IMR-90 (cell line): ENCODE measurements at regions not wholly inside any gene's neighbourhood (a gene's known extent, or its start where the extent isn't known, plus 50 kb on each side); places are given as distances from the start of the nearest gene placed in this dataset.

Source experiments
- ATAC-seq: fragments of 200-7000 bp; cut with Tn5 transposase; 2 replicates; pipeline ENCODE4 v1.9.1; 2020; ENCODE audit warnings: low read depth, mild to moderate bottlenecking, moderate library complexity
- BruUV-seq: library from RNA; stranded (reverse); fragments of 400-500 nt; replicated peaks from 2 replicates; lab custom pipeline; 2021; lab: Mats Ljungman, UMichigan
- CTCF ChIA-PET: fragments of 300-600 bp; formaldehyde crosslinking; extraction: SDS; loops from one replicate; lab custom pipeline; 2021; ENCODE audit warnings: antibody characterized with exemption; lab: Yijun Ruan, JAX
- POLR2A ChIA-PET: fragments of 300-600 bp; sonication (Branson Sonifier 250); formaldehyde crosslinking; loops from one replicate; lab custom pipeline; 2022; ENCODE audit warnings: antibody characterized with exemption; ENCODE audit not compliant: unreplicated experiment; lab: Charles Lee
- DNase-seq: peaks from one replicate; pipeline ENCODE4 v3.0.0; 2013
- H2AFZ ChIP-seq: replicated peaks from 2 replicates; pipeline ENCODE3; 2013; ENCODE audit warnings: low read length, mild to moderate bottlenecking; ENCODE audit not compliant: poor library complexity
- H2AK5ac ChIP-seq: 2 replicates; pipeline ENCODE4 v1.6.1; 2013; ENCODE audit warnings: low read depth, low read length, inconsistent platforms
- H2AK9ac ChIP-seq: replicated peaks from 2 replicates; pipeline ENCODE3; 2013; ENCODE audit warnings: mild to moderate bottlenecking, low read depth, low read length, moderate library complexity; ENCODE audit not compliant: poor library complexity
- H2BK120ac ChIP-seq: 2 replicates; pipeline ENCODE4 v1.6.1; 2013; ENCODE audit warnings: low read depth, low read length, inconsistent platforms
- H2BK15ac ChIP-seq: 3 replicates; pipeline ENCODE4 v1.6.1; 2013; ENCODE audit warnings: low read depth, low read length, inconsistent platforms
- H2BK20ac ChIP-seq: 2 replicates; pipeline ENCODE4 v1.6.1; 2013; ENCODE audit warnings: low read depth, mild to moderate bottlenecking, inconsistent platforms, low read length, moderate library complexity
- H2BK5ac ChIP-seq: 2 replicates; pipeline ENCODE4 v1.6.1; 2013; ENCODE audit warnings: mild to moderate bottlenecking, low read depth, low read length, inconsistent platforms; ENCODE audit not compliant: poor library complexity, severe bottlenecking
- H3K14ac ChIP-seq: replicated peaks from 2 replicates; pipeline ENCODE4 v1.6.1; 2013; ENCODE audit warnings: low read depth, low read length, inconsistent platforms
- H3K18ac ChIP-seq: 2 replicates; pipeline ENCODE4 v1.6.1; 2013; ENCODE audit warnings: low read depth, low read length, control low read depth
- H3K23ac ChIP-seq: 2 replicates; pipeline ENCODE4 v1.6.1; 2013; ENCODE audit warnings: low read depth, low read length, inconsistent platforms
- H3K27ac ChIP-seq: 2 replicates; pipeline ENCODE4 v1.5.1; 2013; ENCODE audit warnings: mild to moderate bottlenecking, control low read depth, low read length; ENCODE audit not compliant: insufficient read depth
- H3K27me3 ChIP-seq: 2 replicates; pipeline ENCODE4 v1.6.1; 2013; ENCODE audit warnings: low read length; ENCODE audit not compliant: control insufficient read depth, insufficient read depth
- H3K36me3 ChIP-seq: 2 replicates; pipeline ENCODE4 v1.6.1; 2013; ENCODE audit warnings: low read length, mixed read lengths; ENCODE audit not compliant: control insufficient read depth, insufficient read depth
- H3K4ac ChIP-seq: 2 replicates; pipeline ENCODE4 v1.6.1; 2013; ENCODE audit warnings: low read depth, low read length, inconsistent platforms
- H3K4me1 ChIP-seq: 2 replicates; pipeline ENCODE4 v1.6.1; 2013; ENCODE audit warnings: low read length, mixed read lengths; ENCODE audit not compliant: control insufficient read depth, insufficient read depth
- H3K4me2 ChIP-seq: 2 replicates; pipeline ENCODE4 v1.6.1; 2013; ENCODE audit warnings: low read depth, mild to moderate bottlenecking, control low read depth, low read length, moderate library complexity
- H3K4me3 ChIP-seq: 2 replicates; pipeline ENCODE4 v1.5.1; 2013; ENCODE audit warnings: low read depth, mild to moderate bottlenecking, control low read depth, low read length, moderate library complexity; ENCODE audit not compliant: insufficient read depth
- H3K56ac ChIP-seq: 2 replicates; pipeline ENCODE4 v1.6.1; 2013; ENCODE audit warnings: low read length, inconsistent platforms; ENCODE audit not compliant: insufficient read depth; ENCODE audit errors: extremely low read depth
- H3K79me1 ChIP-seq, 2 experiments: 2 replicates each; pipeline ENCODE4 v1.6.1; 2013; ENCODE audit warnings: low read length in 2 of 2, inconsistent platforms in 1 of 2, low read depth in 1 of 2
- H3K9ac ChIP-seq: 2 replicates; pipeline ENCODE4 v1.6.1; 2013; ENCODE audit warnings: low read depth, low read length, control low read depth
- H3K9me1 ChIP-seq: 2 replicates; pipeline ENCODE4 v1.6.1; 2013; ENCODE audit warnings: low read length, inconsistent platforms; ENCODE audit not compliant: insufficient read depth
- H3K9me3 ChIP-seq: 2 replicates; pipeline ENCODE4 v1.6.1; 2013; ENCODE audit warnings: low read length; ENCODE audit not compliant: control insufficient read depth, insufficient read depth
- H4K20me1 ChIP-seq: 2 replicates; pipeline ENCODE4 v1.6.1; 2013; ENCODE audit warnings: low read length, inconsistent platforms; ENCODE audit not compliant: insufficient read depth
- H4K5ac ChIP-seq: 2 replicates; pipeline ENCODE4 v1.6.1; 2013; ENCODE audit warnings: mild to moderate bottlenecking, low read depth, low read length, control low read depth
- H4K8ac ChIP-seq, 2 experiments: 2 replicates each; pipeline ENCODE4 v1.6.1; 2013; ENCODE audit warnings: low read depth in 2 of 2, low read length in 2 of 2, control low read depth in 1 of 2, inconsistent platforms in 1 of 2
- H4K91ac ChIP-seq: 2 replicates; pipeline ENCODE4 v1.6.1; 2013; ENCODE audit warnings: low read depth, low read length, inconsistent platforms; ENCODE audit not compliant: insufficient read depth
- BHLHE40 ChIP-seq: fragments of 150-350 bp; IDR thresholded peaks from 2 replicates; pipeline ENCODE4 v1.6.1; 2016; ENCODE audit warnings: mild to moderate bottlenecking, low read depth, low read length
- CHD1 ChIP-seq: IDR thresholded peaks from 2 replicates; pipeline ENCODE4 v1.6.1; 2012; ENCODE audit warnings: low read depth, low read length, improper control_type of control experiment
- ELK1 ChIP-seq: fragments of 150-350 bp; IDR thresholded peaks from 2 replicates; pipeline ENCODE4 v1.6.1; 2016; ENCODE audit warnings: low read depth, mild to moderate bottlenecking, low read length, moderate library complexity, borderline replicate concordance
- FOS ChIP-seq: fragments of 150-350 bp; IDR thresholded peaks from 2 replicates; pipeline ENCODE4 v1.6.1; 2016; ENCODE audit warnings: low read depth, low read length
- MAFK ChIP-seq: IDR thresholded peaks from 2 replicates; pipeline ENCODE4 v1.6.1; 2012; ENCODE audit warnings: low read depth, low read length, improper control_type of control experiment
- MAZ ChIP-seq: IDR thresholded peaks from 2 replicates; pipeline ENCODE4 v1.6.1; 2012; ENCODE audit warnings: low read depth, mild to moderate bottlenecking, low read length, improper control_type of control experiment, moderate library complexity, borderline replicate concordance
- MXI1 ChIP-seq: IDR thresholded peaks from 2 replicates; pipeline ENCODE4 v1.6.1; 2012; ENCODE audit warnings: low read depth, mild to moderate bottlenecking, low read length, moderate library complexity, borderline replicate concordance
- NFE2L2 ChIP-seq: fragments of 150-350 bp; IDR thresholded peaks from 2 replicates; pipeline ENCODE4 v1.6.1; 2016; ENCODE audit warnings: low read depth, mild to moderate bottlenecking, low read length
- POLR2A ChIP-seq: IDR thresholded peaks from 2 replicates; pipeline ENCODE4 v1.6.1; 2012; ENCODE audit warnings: mild to moderate bottlenecking, low read depth, low read length
- RAD21 ChIP-seq: IDR thresholded peaks from 2 replicates; pipeline ENCODE4 v1.6.1; 2012; ENCODE audit warnings: low read length, improper control_type of control experiment
- RCOR1 ChIP-seq: IDR thresholded peaks from 2 replicates; pipeline ENCODE4 v1.6.1; 2012; ENCODE audit warnings: mild to moderate bottlenecking, low read length, improper control_type of control experiment; ENCODE audit not compliant: insufficient replicate concordance
- RFX5 ChIP-seq: IDR thresholded peaks from 2 replicates; pipeline ENCODE4 v1.8.0; 2012; ENCODE audit warnings: low read depth, mild to moderate bottlenecking, low read length, moderate library complexity
- SMC3 ChIP-seq: fragments of 150-350 bp; IDR thresholded peaks from 2 replicates; pipeline ENCODE4 v1.6.1; 2016; ENCODE audit warnings: low read depth, mild to moderate bottlenecking, antibody characterized with exemption, low read length, moderate library complexity
- WGBS, 2 experiments: methylation state at CpG; one replicate each; pipeline versions ENCODE4 v1.1.5 to v1.1.7; 2013; ENCODE audit warnings: missing lambda C conversion rate in 2 of 2; ENCODE audit not compliant: insufficient read length in 1 of 2; ENCODE audit errors: extremely low coverage in 2 of 2; 5-methylcytosine and 5-hydroxymethylcytosine counted together
- dilution Hi-C: fragments of 300-500 bp; cut with HindIII; formaldehyde crosslinking; loops from one replicate; pipeline ENCODE4 v1.14.3; 2018; ENCODE audit warnings: low sequenced_read_pairs; ENCODE audit not compliant: unreplicated experiment
- in situ Hi-C: fragments of 300-500 bp; cut with MboI; formaldehyde crosslinking; loops from 3 replicates; pipeline ENCODE4 v1.14.3; 2019; ENCODE audit warnings: low sequenced_read_pairs, inconsistent platforms, mixed read lengths
- intact Hi-C: fragments of 100-400 bp; cut with micrococcal nuclease; formaldehyde crosslinking; loops from 2 replicates; pipeline ENCODE4 v1.10.0; 2022
- TF ChIP-seq, protein P1 (sequence below): fragments of 150-350 bp; IDR thresholded peaks from 2 replicates; pipeline ENCODE4 v1.6.1; 2017; ENCODE audit warnings: mild to moderate bottlenecking, antibody characterized with exemption, low read length, low read depth

- Histone ChIP-seq H2BK5ac (no peak overlapping the region), H3K9me3 (peaks cover 6% of the 10 kb centered on the region), H4K91ac (peak overlapping the region; percentile 1; the same call in 1 of the 2 replicates), H4K5ac (no peak overlapping the region), H3K9me1 (peaks cover 5% of the 10 kb centered on the region; the same call in 1 of the 2 replicates), H3K4me1 (peaks cover 10% of the 10 kb centered on the region), H3K79me1 (no peaks in the 10 kb centered on the region), H3K27ac (no peak overlapping the region), H2BK20ac (peak overlapping the region; percentile 78), H2BK15ac (peak overlapping the region; percentile 10; the same call in 1 of the 3 replicates), H3K23ac (peak overlapping the region; percentile 14; the same call in 1 of the 2 replicates), H3K4me2 (no peak overlapping the region), H2AFZ (peak overlapping the region; percentile 40), H2AK5ac (peak overlapping the region; percentile 57; the same call in 1 of the 2 replicates), H2BK120ac (peak overlapping the region; percentile 69), H4K8ac (peak overlapping the region in 1 of 2 experiments; percentile 64; a peak in 1 of 4 replicates), H3K4ac (peak overlapping the region; percentile 41), H3K9ac (no peak overlapping the region), H3K18ac (no peak overlapping the region), H3K27me3 (peaks cover 8% of the 10 kb centered on the region; the same call in 1 of the 2 replicates), H2AK9ac (no peak overlapping the region), H3K56ac (no peak overlapping the region), H3K4me3 (no peak overlapping the region), H4K20me1 (no peaks in the 10 kb centered on the region), H3K36me3 (no peaks in the 10 kb centered on the region), H3K14ac (peak overlapping the region; percentile 64)
- DNase-seq (no peak), ATAC-seq (no peak)
- in situ Hi-C loops = no loop called here
- dilution Hi-C loops = no loop called here
- CTCF ChIA-PET = no interaction called here
- POLR2A ChIA-PET = no interaction called here
- intact Hi-C loops = no loop called here
- no TSS peak for BruUV-seq
- no peak for TF ChIP-seq RFX5
- TF ChIP-seq, protein P1, sequence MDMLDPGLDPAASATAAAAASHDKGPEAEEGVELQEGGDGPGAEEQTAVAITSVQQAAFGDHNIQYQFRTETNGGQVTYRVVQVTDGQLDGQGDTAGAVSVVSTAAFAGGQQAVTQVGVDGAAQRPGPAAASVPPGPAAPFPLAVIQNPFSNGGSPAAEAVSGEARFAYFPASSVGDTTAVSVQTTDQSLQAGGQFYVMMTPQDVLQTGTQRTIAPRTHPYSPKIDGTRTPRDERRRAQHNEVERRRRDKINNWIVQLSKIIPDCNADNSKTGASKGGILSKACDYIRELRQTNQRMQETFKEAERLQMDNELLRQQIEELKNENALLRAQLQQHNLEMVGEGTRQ = no peak
- TF ChIP-seq POLR2A = no peak
- no peak for TF ChIP-seq RAD21
- TF ChIP-seq BHLHE40 = no peak
- no peak for TF ChIP-seq CHD1
- no peak for TF ChIP-seq SMC3
- no peak for TF ChIP-seq MAFK
- TF ChIP-seq MXI1 = no peak
- TF ChIP-seq NFE2L2 = no peak
- TF ChIP-seq FOS = no peak
- no peak for TF ChIP-seq ELK1
- no peak for TF ChIP-seq MAZ
- TF ChIP-seq RCOR1 = no peak
- 67% methylated on average over 3 of the region's 15 CpGs; no CpG with 5 or more reads in 1 of the 2 experiments for WGBS, 2 experiments
Measured at GRCh38 chr11:69926376-69927050, 107.3 kb upstream of the FGF3 start.
